Natural killer cell (primary cell): ENCODE measurements at regions not wholly inside any gene's neighbourhood (a gene's known extent, or its start where the extent isn't known, plus 50 kb on each side); places are given as distances from the start of the nearest gene placed in this dataset.

ENCODE experiments used
- ATAC-seq, 3 donors: fragments of 150-1000 bp in 2 of 3; fragments of 200-7000 bp in 1 of 3; cut with Tn5 transposase; 1 replicate in 1 of 3; 2 replicates in 2 of 3; pipeline ENCODE4 v1.10.0; 2021; ENCODE audit warnings: mild to moderate bottlenecking in 2 of 3, moderate library complexity in 2 of 3
- DNase-seq, 2 donors: peaks; one replicate each; pipeline versions ENCODE4 v3.0.0 to v3.0.0-alpha.2; 2013 to 2021; ENCODE audit warnings: mixed read lengths in 1 of 2
- H3K27ac ChIP-seq: one replicate; pipeline ENCODE4 v1.5.1; 2013; ENCODE audit warnings: mild to moderate bottlenecking, low read length
- H3K27me3 ChIP-seq: one replicate; pipeline ENCODE4 v1.6.1; 2013; ENCODE audit warnings: low read length; ENCODE audit not compliant: control insufficient read depth, insufficient read depth
- H3K36me3 ChIP-seq: one replicate; pipeline ENCODE4 v1.6.1; 2013; ENCODE audit warnings: low read length; ENCODE audit not compliant: control insufficient read depth, insufficient read depth
- H3K4me1 ChIP-seq: one replicate; pipeline ENCODE4 v1.6.1; 2013; ENCODE audit warnings: low read length; ENCODE audit not compliant: control insufficient read depth, insufficient read depth
- H3K4me3 ChIP-seq: one replicate; pipeline ENCODE4 v1.5.1; 2013; ENCODE audit warnings: low read length
- H3K9me3 ChIP-seq: one replicate; pipeline ENCODE4 v1.6.1; 2013; ENCODE audit warnings: low read length; ENCODE audit not compliant: control insufficient read depth, insufficient read depth
- H3K27ac Mint-ChIP-seq, 2 donors: one replicate each; pipeline ENCODE4 v1.8.0; 2022; ENCODE audit warnings: mild to moderate bottlenecking in 2 of 2, mixed read lengths in 2 of 2, moderate library complexity in 1 of 2
- H3K27me3 Mint-ChIP-seq, 2 donors: one replicate each; pipeline ENCODE4 v1.8.0; 2022; ENCODE audit warnings: low read depth in 2 of 2, mixed read lengths in 2 of 2
- H3K36me3 Mint-ChIP-seq: one replicate; pipeline ENCODE4 v1.8.0; 2022; ENCODE audit warnings: mixed read lengths
- H3K4me1 Mint-ChIP-seq, 2 donors: one replicate each; pipeline ENCODE4 v1.8.0; 2022; ENCODE audit warnings: mixed read lengths in 2 of 2
- H3K4me3 Mint-ChIP-seq: one replicate; pipeline ENCODE4 v1.8.0; 2022; ENCODE audit warnings: mild to moderate bottlenecking, moderate library complexity, mixed read lengths
- H3K9me3 Mint-ChIP-seq, 2 donors: one replicate each; pipeline ENCODE4 v1.8.0; 2022; ENCODE audit warnings: mixed read lengths in 2 of 2
- CTCF ChIP-seq: fragments of 200-600 bp; IDR thresholded peaks from one replicate; pipeline ENCODE4 v1.8.0; 2022; ENCODE audit warnings: antibody characterized with exemption
- WGBS: methylation state at CpG from one replicate; pipeline ENCODE4 v1.1.7; 2013; ENCODE audit warnings: missing lambda C conversion rate; ENCODE audit not compliant: insufficient coverage; 5-methylcytosine and 5-hydroxymethylcytosine counted together
- intact Hi-C: fragments of 100-400 bp; cut with micrococcal nuclease; formaldehyde crosslinking; loops from one replicate; pipeline ENCODE4 v1.14.2; 2022

GRCh38 chr2:150925611-150926010, 336.1 kb downstream of the RBM43 start:
- Histone ChIP-seq H3K27me3 (no peaks in the 10 kb centered on the region), H3K27ac (no peak overlapping the region), H3K36me3 (no peaks in the 10 kb centered on the region), H3K4me3 (no peak overlapping the region), H3K9me3 (no peaks in the 10 kb centered on the region), H3K4me1 (no peaks in the 10 kb centered on the region)
- Mint-ChIP-seq H3K27ac (no peak overlapping the region), H3K4me1 (no peaks in the 10 kb centered on the region), H3K4me3 (no peak overlapping the region), H3K9me3 (peaks cover 5 to 9% of the 10 kb centered on the region in 2 donors), H3K36me3 (no peaks in the 10 kb centered on the region), H3K27me3 (no peaks in the 10 kb centered on the region)
- no peak for DNase-seq
- TF ChIP-seq CTCF: no peak
- ATAC-seq: no peak
- intact Hi-C loops: no loop called here

- no peak for DNase-seq
- no peaks in the 10 kb centered on the region for H3K4me1 ChIP-seq
- no peak overlapping the region for H3K27ac ChIP-seq
- Mint-ChIP-seq H3K36me3 (no peaks in the 10 kb centered on the region), H3K27me3 (no peaks in the 10 kb centered on the region), H3K27ac (no peak overlapping the region), H3K4me1 (no peaks in the 10 kb centered on the region), H3K4me3 (no peak overlapping the region), H3K9me3 (peaks cover 5 to 9% of the 10 kb centered on the region in 2 donors)
- intact Hi-C loops: no loop called here
- H3K36me3 ChIP-seq: no peaks in the 10 kb centered on the region
- WGBS: 60% methylated on average over 5 of the region's 5 CpGs
- no peak for ATAC-seq
- TF ChIP-seq CTCF: no peak
- no peaks in the 10 kb centered on the region for H3K27me3 ChIP-seq
- no peaks in the 10 kb centered on the region for H3K9me3 ChIP-seq
- H3K4me3 ChIP-seq: no peak overlapping the region
These were observed 336.8 kb downstream of the RBM43 start for GRCh38 chr2:150924878-150925277.

GRCh38 chr2:150919901-150920300, 341.8 kb downstream of the RBM43 start:
- intact Hi-C loops: no loop called here
- no peak overlapping the region for H3K4me3 ChIP-seq
- no peak for ATAC-seq
- Mint-ChIP-seq H3K27me3 (no peaks in the 10 kb centered on the region), H3K36me3 (no peaks in the 10 kb centered on the region), H3K9me3 (peaks cover 2 to 6% of the 10 kb centered on the region in 2 donors), H3K4me3 (no peak overlapping the region), H3K27ac (no peak overlapping the region), H3K4me1 (no peaks in the 10 kb centered on the region)
- H3K9me3 ChIP-seq: no peaks in the 10 kb centered on the region
- no peaks in the 10 kb centered on the region for H3K4me1 ChIP-seq
- no peak for TF ChIP-seq CTCF
- 96% methylated on average over 3 of the region's 5 CpGs for WGBS
- no peak for DNase-seq
- H3K27me3 ChIP-seq: no peaks in the 10 kb centered on the region
- H3K36me3 ChIP-seq: no peaks in the 10 kb centered on the region
- H3K27ac ChIP-seq: no peak overlapping the region

- no peak overlapping the region for H3K27ac ChIP-seq
- intact Hi-C loops: no loop called here
- no peaks in the 10 kb centered on the region for H3K4me1 ChIP-seq
- H3K4me3 ChIP-seq: no peak overlapping the region
- H3K4me3 Mint-ChIP-seq: no peak overlapping the region
- TF ChIP-seq CTCF: no peak
- DNase-seq (no peak), ATAC-seq (no peak)
- no peaks in the 10 kb centered on the region for H3K9me3 ChIP-seq
- 85% methylated on average over 7 of the region's 7 CpGs for WGBS
- no peak overlapping the region for H3K27ac Mint-ChIP-seq
- H3K27me3 Mint-ChIP-seq: no peaks in the 10 kb centered on the region
- H3K27me3 ChIP-seq: no peaks in the 10 kb centered on the region
- H3K4me1 Mint-ChIP-seq: no peaks in the 10 kb centered on the region
- peaks cover 2 to 8% of the 10 kb centered on the region in 2 donors for H3K9me3 Mint-ChIP-seq
- no peaks in the 10 kb centered on the region for H3K36me3 ChIP-seq
- no peaks in the 10 kb centered on the region for H3K36me3 Mint-ChIP-seq
These were observed 343.5 kb downstream of the RBM43 start for GRCh38 chr2:150917961-150918713.
